GM12892 (cell line): ENCODE measurements at regions not wholly inside any gene's neighbourhood (a gene's known extent, or its start where the extent isn't known, plus 50 kb on each side); places are given as distances from the start of the nearest gene placed in this dataset.

Experiments used
- DNase-seq: peaks from one replicate; pipeline ENCODE4 v3.0.0; 2011; ENCODE audit not compliant: insufficient read length
- FAIRE-seq: peaks from 2 replicates; lab custom pipeline; 2011; peaks lifted over from hg19 to GRCh38; lab: Jason Lieb, UNC
- POLR2A ChIP-seq: IDR thresholded peaks from 2 replicates; pipeline ENCODE4 v1.6.1; 2011; ENCODE audit warnings: low read depth, low read length, control low read depth
- POLR2AphosphoS5 ChIP-seq: IDR thresholded peaks from 2 replicates; pipeline ENCODE4 v1.6.1; 2011; ENCODE audit warnings: low read depth, low read length, control low read depth
- TAF1 ChIP-seq: IDR thresholded peaks from 2 replicates; pipeline ENCODE4 v1.6.1; 2011; ENCODE audit warnings: low read depth, mild to moderate bottlenecking, control low read depth, low read length, borderline replicate concordance

DNA sequence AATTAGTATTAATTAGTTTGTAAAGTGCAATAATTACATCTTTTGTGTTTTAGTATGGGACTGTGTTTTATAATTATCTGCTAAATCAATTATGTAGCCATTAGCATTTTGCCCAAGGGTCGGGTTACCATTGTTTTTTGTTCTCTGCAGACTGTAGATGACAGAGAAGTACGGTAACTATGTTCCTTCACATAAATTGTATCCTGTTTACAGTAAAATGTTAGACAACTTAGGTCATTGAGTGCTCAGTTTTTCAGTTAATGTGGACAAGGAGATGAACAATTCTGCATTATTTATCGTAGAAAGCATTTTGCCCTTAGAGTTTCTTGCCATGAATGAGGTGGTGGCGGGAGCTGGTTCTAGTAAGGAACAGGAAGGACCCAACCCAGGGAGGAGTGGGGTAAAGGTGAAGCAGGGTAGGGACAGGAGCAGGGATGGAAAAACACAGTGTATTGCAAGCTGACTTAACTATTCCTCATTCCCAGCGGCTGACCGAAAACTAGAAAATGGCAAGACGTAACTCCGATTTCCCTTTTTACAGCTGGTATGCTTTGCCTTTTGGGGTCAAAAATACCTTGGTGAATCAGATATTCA lies 243.7 kb upstream of the SLC24A2 start:
- FAIRE-seq, result no peak
- DNase-seq, result no peak
- no peak for TF ChIP-seq POLR2AphosphoS5
- TF ChIP-seq POLR2A, result no peak
- no peak for TF ChIP-seq TAF1

DNA sequence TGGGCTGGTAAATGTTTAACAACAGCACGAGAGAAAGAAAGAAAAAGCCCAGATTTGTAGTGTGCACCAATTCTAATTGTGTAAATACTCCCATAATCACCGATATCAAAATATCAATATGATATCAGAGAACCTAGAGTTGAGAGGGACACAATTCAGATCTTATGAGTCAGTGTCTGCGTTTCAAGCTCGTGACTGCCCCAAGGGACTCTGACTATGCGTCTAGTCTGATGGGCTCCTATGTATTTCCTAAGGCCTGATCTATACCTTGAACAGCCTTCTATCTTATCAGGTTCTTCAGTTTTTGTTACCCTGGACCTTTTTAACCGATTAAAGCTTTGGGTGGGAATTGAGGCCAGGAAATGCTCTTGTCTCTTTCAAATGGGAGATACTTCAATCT lies 243.0 kb upstream of the SLC24A2 start:
- FAIRE-seq (no peak), DNase-seq (no peak)
- TF ChIP-seq POLR2A (no peak), POLR2AphosphoS5 (no peak), TAF1 (no peak)

- DNase-seq, result no peak
- TF ChIP-seq TAF1 (no peak), POLR2AphosphoS5 (no peak), POLR2A (no peak)
- FAIRE-seq, result no peak
Measured at GRCh38 chr9:20030671-20031070, 241.8 kb upstream of the SLC24A2 start.

- TF ChIP-seq POLR2AphosphoS5 (no peak), POLR2A (no peak), TAF1 (no peak)
- DNase-seq (no peak), FAIRE-seq (no peak)
Measured at GRCh38 chr9:20030221-20030620, 241.4 kb upstream of the SLC24A2 start.

DNA sequence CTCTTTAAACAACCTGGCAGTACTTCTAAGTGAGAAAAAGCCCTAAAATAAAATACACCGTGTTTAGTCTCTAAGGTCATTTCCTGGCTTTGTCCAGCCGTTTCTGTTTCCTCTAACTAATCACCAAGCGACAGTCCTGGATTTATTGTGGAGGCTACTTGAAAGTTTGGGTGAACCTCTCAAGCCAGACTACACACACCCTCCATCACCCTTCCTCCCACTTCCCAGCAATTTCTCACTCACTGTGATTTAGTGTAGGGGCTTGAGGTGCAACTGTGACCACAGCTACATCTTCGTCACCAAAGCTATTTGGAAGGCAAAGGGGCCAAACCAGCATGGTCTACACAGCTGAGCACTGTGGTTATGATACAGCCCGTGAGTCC lies 240.0 kb upstream of the SLC24A2 start:
- FAIRE-seq (no peak), DNase-seq (no peak)
- TF ChIP-seq POLR2A (no peak), TAF1 (no peak), POLR2AphosphoS5 (no peak)

- TF ChIP-seq TAF1 (no peak), POLR2A (no peak), POLR2AphosphoS5 (no peak)
- DNase-seq, result no peak
- FAIRE-seq, result no peak
Measured at GRCh38 chr9:20028192-20028848, 239.5 kb upstream of the SLC24A2 start.

- no peak for DNase-seq
Measured at GRCh38 chr9:20023961-20024571, 235.2 kb upstream of the SLC24A2 start.

GRCh38 chr9:20023210-20023905 lies 234.5 kb upstream of the SLC24A2 start:
- FAIRE-seq, result no peak
- no peak for DNase-seq
- TF ChIP-seq POLR2A (no peak), POLR2AphosphoS5 (no peak), TAF1 (no peak)

More at GRCh38 chr9:20023961-20024571, 235.2 kb upstream of the SLC24A2 start:
- TF ChIP-seq POLR2A (no peak), TAF1 (no peak), POLR2AphosphoS5 (no peak)
- no peak for FAIRE-seq

DNA sequence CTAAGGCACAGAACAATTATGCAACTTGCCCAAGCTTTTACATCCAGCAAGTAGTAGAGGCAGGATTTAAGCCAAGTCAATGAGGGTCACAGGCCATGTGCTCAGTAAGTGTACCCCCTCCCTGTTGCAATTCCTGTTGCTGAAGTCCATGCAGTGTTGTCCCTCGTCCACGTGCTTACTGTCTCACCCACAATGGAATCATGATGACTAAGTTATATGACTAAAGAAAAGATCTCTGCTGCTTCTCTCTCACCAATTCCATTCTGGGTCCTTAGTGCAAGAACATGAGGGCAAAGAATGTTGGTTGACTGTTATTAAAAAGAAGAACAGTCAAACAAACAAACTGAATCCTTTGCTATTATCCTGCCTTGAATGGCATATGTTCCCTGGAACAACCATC lies 233.6 kb upstream of the SLC24A2 start:
- no peak for FAIRE-seq
- no peak for DNase-seq
- TF ChIP-seq POLR2A (no peak), TAF1 (no peak), POLR2AphosphoS5 (no peak)

- FAIRE-seq (no peak), DNase-seq (no peak)
- no peak for TF ChIP-seq TAF1
- TF ChIP-seq POLR2AphosphoS5, result no peak
- no peak for TF ChIP-seq POLR2A
Measured at GRCh38 chr9:20016611-20017010, 227.8 kb upstream of the SLC24A2 start.

- DNase-seq, result no peak
- TF ChIP-seq POLR2A (no peak), TAF1 (no peak), POLR2AphosphoS5 (no peak)
- FAIRE-seq, result no peak
Measured at GRCh38 chr9:20015427-20015931, 226.6 kb upstream of the SLC24A2 start.

DNA sequence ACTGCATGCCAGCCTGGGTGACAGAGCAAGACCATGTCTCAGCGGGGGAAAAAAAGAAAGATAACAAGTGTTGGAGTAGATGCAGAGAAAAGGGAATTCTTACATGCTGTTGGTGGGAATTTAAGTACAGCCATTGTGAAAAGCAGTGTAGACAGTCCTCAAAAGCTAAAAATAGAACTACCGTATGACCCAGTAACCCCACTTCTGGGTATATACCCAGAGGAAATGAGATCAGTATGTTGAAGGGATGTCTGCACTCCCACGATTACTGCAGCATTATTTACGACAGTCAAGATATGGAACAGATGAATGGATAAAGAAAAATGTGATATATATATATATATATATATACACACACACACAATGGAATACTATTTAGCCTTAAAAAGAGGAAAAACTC lies 225.3 kb upstream of the SLC24A2 start:
- TF ChIP-seq TAF1 (no peak), POLR2A (no peak), POLR2AphosphoS5 (no peak)
- DNase-seq (no peak), FAIRE-seq (no peak)

DNA sequence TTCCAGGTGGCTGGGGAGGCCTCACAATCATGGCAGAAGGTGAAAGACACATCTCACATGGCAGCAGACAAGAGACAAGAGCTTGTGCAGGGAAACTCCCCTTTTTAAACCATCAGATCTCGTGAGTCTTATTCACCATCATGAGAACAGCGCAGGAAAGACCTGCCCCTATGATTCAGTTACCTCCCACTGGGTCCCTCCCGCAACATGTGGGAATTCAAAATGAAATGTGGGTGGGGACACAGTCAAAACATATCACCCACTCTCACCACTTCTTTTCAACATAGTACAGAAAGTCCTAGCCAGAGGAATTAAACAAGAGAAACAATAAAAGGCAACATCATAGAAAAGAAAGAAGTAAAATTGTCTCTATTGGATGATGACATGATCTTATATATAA lies 223.4 kb upstream of the SLC24A2 start:
- DNase-seq (no peak), FAIRE-seq (no peak)

More for the DNA sequence above, 223.4 kb upstream of the SLC24A2 start:
- TF ChIP-seq POLR2A, result no peak
- TF ChIP-seq POLR2AphosphoS5, result no peak
- TF ChIP-seq TAF1, result no peak
